Inflammatory macrophage treated with lipopolysaccharide for 4 hours (primary cell): ENCODE measurements at regions not wholly inside any gene's neighbourhood (a gene's known extent, or its start where the extent isn't known, plus 50 kb on each side); places are given as distances from the start of the nearest gene placed in this dataset.
"Not testable (repeated sequence)": the region's sequence is repeated elsewhere in the genome, so short reads cannot be mapped to it uniquely, and the experiment has no call there.

Experiments
- DNase-seq: peaks from one replicate; pipeline ENCODE4 v3.0.0-alpha.2; 2020

- not testable (repeated sequence) for DNase-seq
These were observed 307.8 kb upstream of the NBPF12 start for GRCh38 chr1:146630302-146630701.

- DNase-seq, result not testable (repeated sequence)
These were observed 319.5 kb upstream of the NBPF12 start for GRCh38 chr1:146618582-146618981.

GRCh38 chr1:146604681-146605080, 333.4 kb upstream of the NBPF12 start:
- DNase-seq, result not testable (repeated sequence)

- DNase-seq, result not testable (repeated sequence)
These were observed 337.3 kb upstream of the NBPF12 start for GRCh38 chr1:146600720-146601307.

GRCh38 chr1:146599906-146600305, 338.2 kb upstream of the NBPF12 start:
- not testable (repeated sequence) for DNase-seq

- DNase-seq, result not testable (repeated sequence)
These were observed 352.4 kb upstream of the NOTCH2NLA start for GRCh38 chr1:146581229-146581628.

- not testable (repeated sequence) for DNase-seq
These were observed 338.7 kb upstream of the NOTCH2NLA start for GRCh38 chr1:146567541-146567940.

- not testable (repeated sequence) for DNase-seq
These were observed 329.2 kb upstream of the NOTCH2NLA start for GRCh38 chr1:146558032-146558431.

GRCh38 chr1:146556405-146556804, 327.6 kb upstream of the NOTCH2NLA start:
- DNase-seq, result not testable (repeated sequence)

GRCh38 chr1:146552414-146552813, 323.6 kb upstream of the NOTCH2NLA start:
- not testable (repeated sequence) for DNase-seq

- DNase-seq, result not testable (repeated sequence)
These were observed 319.9 kb upstream of the NOTCH2NLA start for GRCh38 chr1:146548684-146549083.

GRCh38 chr1:146546189-146546588, 317.4 kb upstream of the NOTCH2NLA start:
- DNase-seq, result not testable (repeated sequence)

GRCh38 chr1:146537775-146538373, 309.1 kb upstream of the NOTCH2NLA start:
- DNase-seq, result not testable (repeated sequence)

- DNase-seq, result not testable (repeated sequence)
These were observed 307.2 kb upstream of the NOTCH2NLA start for GRCh38 chr1:146536028-146536427.

- DNase-seq, result not testable (repeated sequence)
These were observed 306.8 kb upstream of the NOTCH2NLA start for GRCh38 chr1:146535575-146535974.

- not testable (repeated sequence) for DNase-seq
These were observed 302.1 kb upstream of the NOTCH2NLA start for GRCh38 chr1:146530958-146531357.

- not testable (repeated sequence) for DNase-seq
These were observed 294.0 kb upstream of the NOTCH2NLA start for GRCh38 chr1:146522812-146523211.

GRCh38 chr1:146522345-146522744, 293.5 kb upstream of the NOTCH2NLA start:
- DNase-seq, result not testable (repeated sequence)

- not testable (repeated sequence) for DNase-seq
These were observed 293.0 kb upstream of the NOTCH2NLA start for GRCh38 chr1:146521804-146522203.

GRCh38 chr1:146513754-146514153, 284.9 kb upstream of the NOTCH2NLA start:
- DNase-seq, result not testable (repeated sequence)

- DNase-seq, result not testable (repeated sequence)
These were observed 282.4 kb upstream of the NOTCH2NLA start for GRCh38 chr1:146511047-146511777.

- DNase-seq, result not testable (repeated sequence)
These were observed 281.6 kb upstream of the NOTCH2NLA start for GRCh38 chr1:146510248-146510983.

- peak; percentile 26 for DNase-seq
These were observed 275.3 kb upstream of the NOTCH2NLA start for GRCh38 chr1:146504121-146504520.
